Small intestine (tissue), 7 donors: ENCODE measurements at regions not wholly inside any gene's neighbourhood (a gene's known extent, or its start where the extent isn't known, plus 50 kb on each side); places are given as distances from the start of the nearest gene placed in this dataset.

Experiments used
- DNase-seq, 2 donors: peaks; one replicate each; pipeline versions ENCODE4 v3.0.0 to v3.0.0-alpha.2; 2013
- FAIRE-seq: peaks from 2 replicates; lab custom pipeline; 2012; peaks lifted over from hg19 to GRCh38; lab: Jason Lieb, UNC
- H3K27ac ChIP-seq, 3 donors: one replicate each; pipeline ENCODE4 v1.5.1; 2013; ENCODE audit warnings: low read length in 2 of 3, mild to moderate bottlenecking in 2 of 3, control low read depth in 1 of 3, inconsistent platforms in 1 of 3, low read depth in 1 of 3, moderate library complexity in 1 of 3
- H3K27me3 ChIP-seq, 3 donors: one replicate each; pipeline ENCODE4 v1.6.1; 2013; ENCODE audit warnings: low read length in 3 of 3, inconsistent platforms in 1 of 3; ENCODE audit not compliant: control insufficient read depth in 3 of 3, insufficient read depth in 3 of 3
- H3K36me3 ChIP-seq, 3 donors: one replicate each; pipeline ENCODE4 v1.6.1; 2013; ENCODE audit warnings: low read length in 3 of 3, inconsistent platforms in 1 of 3, low read depth in 1 of 3, mild to moderate bottlenecking in 1 of 3, moderate library complexity in 1 of 3; ENCODE audit not compliant: control insufficient read depth in 3 of 3, insufficient read depth in 2 of 3
- H3K4me1 ChIP-seq, 3 donors: one replicate each; pipeline ENCODE4 v1.6.1; 2013; ENCODE audit warnings: low read length in 2 of 3, inconsistent platforms in 1 of 3, low read depth in 1 of 3, mild to moderate bottlenecking in 1 of 3, moderate library complexity in 1 of 3; ENCODE audit not compliant: control insufficient read depth in 3 of 3, insufficient read depth in 2 of 3
- H3K4me3 ChIP-seq, 3 donors: one replicate each; pipeline ENCODE4 v1.5.1; 2013; ENCODE audit warnings: low read length in 3 of 3, control low read depth in 1 of 3, inconsistent platforms in 1 of 3, low read depth in 1 of 3, mild to moderate bottlenecking in 1 of 3, moderate library complexity in 1 of 3
- H3K9me3 ChIP-seq, 2 donors: one replicate each; pipeline ENCODE4 v1.6.1; 2013; ENCODE audit warnings: low read depth in 1 of 2, low read length in 1 of 2; ENCODE audit not compliant: control insufficient read depth in 2 of 2, insufficient read depth in 1 of 2
- WGBS, 3 donors: extraction: QIAGEN DNeasy Blood & Tissue Kit; methylation state at CpG; one replicate each; pipeline ENCODE4 v1.1.7; 2013; 5-methylcytosine and 5-hydroxymethylcytosine counted together
- donor health status: healthy with polysubstance abuse.
- donor health status: control.
- donor health status: control.
- donor health status: Bipolar disorder and iron deficiency.
- donor health status: healthy.

DNA sequence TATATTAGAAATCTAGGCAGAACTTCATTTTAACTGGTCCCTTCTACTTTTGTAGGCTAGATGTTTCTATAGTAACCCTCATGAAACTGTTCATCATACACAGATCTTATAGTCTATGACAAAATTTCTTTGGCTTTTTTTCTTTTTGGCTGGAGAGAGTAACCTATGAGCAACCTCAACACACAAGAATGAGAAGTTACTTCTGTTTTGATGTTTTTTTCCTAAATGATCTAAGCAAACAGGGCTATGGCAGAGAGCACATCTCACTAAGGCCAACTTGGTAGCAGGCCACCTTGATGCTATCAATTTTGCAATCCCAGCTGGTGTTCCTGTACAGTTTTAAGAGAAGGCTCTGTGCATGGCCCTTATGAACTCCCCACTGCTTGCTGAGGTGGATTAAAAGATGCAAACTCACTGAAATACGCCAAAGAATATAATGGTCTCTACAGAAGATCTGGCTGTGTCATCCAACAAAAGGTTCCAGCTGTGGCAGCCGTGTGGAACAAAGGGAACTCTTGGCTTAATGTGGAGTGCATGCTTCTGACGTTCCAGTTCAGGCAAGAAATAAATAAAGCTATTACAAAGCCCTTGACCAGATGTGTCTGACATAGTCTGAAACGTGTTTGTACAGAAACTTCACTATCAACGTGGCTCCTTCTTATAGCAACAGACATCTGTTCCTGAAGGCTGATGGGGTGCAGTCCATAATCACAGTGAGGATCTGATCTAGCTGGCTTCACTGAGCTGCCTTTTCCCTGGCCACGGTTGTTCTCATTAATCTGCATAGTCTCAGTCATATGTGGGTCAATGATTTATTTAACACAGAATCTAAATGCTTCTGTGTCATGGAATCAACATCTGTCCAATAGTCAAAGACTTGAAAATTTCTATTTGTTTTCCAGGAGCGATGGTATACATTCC, 481.1 kb downstream of the BMP2 start:
- no peaks in the 10 kb centered on the region for H3K9me3 ChIP-seq
- DNase-seq (no peak), FAIRE-seq (no peak)
- no peak overlapping the region for H3K27ac ChIP-seq
- H3K36me3 ChIP-seq = no peaks in the 10 kb centered on the region
- H3K4me1 ChIP-seq = no peaks in the 10 kb centered on the region
- no peaks in the 10 kb centered on the region for H3K27me3 ChIP-seq
- no peak overlapping the region for H3K4me3 ChIP-seq
- WGBS, 3 donors = 50 to 57% (median 55%) methylated on average over 7 of the region's 7 CpGs

DNA sequence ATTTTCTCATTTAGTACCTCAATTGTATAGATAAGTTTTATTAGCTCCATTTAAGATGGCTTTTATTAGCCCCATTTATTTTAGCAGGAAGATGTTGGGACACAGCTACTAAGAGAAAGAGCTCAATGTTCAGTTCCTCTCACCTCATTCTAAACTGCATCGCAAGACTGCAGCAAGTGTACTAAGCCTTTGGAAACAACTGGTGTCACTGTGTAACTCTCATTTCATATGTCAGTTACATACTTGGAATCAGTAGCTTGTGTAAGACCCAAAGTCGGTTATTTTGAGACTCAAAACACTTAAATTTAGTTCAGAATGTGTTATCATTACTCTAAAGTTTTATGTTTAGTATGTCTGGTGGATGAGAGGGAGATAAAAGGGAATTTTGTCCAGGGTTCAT, 482.9 kb downstream of the BMP2 start:
- no peak overlapping the region for H3K27ac ChIP-seq
- DNase-seq (no peak), FAIRE-seq (no peak)
- WGBS, 3 donors = 68 to 79% (median 69%) methylated on average over 2 of the region's 2 CpGs
- H3K36me3 ChIP-seq = no peaks in the 10 kb centered on the region
- no peaks in the 10 kb centered on the region for H3K9me3 ChIP-seq
- no peaks in the 10 kb centered on the region for H3K27me3 ChIP-seq
- H3K4me3 ChIP-seq = no peak overlapping the region
- no peaks in the 10 kb centered on the region for H3K4me1 ChIP-seq

DNA sequence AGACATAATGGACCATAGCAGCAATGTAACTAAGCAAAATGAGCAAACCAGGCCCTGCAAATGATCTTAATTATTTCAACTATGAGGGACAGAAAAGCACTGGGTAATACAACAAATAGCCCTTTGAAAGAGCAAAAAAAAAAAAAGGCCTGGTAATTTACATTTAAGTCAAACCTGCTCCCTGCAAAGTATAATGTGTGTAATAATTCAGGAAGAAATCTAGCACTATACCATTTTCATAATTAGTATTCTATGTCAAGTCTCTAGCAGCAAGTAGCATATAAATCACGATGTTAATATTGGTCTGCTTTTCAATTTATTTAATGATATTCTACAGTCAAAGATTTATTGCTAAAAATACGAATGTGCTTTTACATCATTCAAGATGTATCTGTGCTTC, 489.6 kb downstream of the BMP2 start:
- Histone ChIP-seq H3K4me3 (no peak overlapping the region), H3K36me3 (no peaks in the 10 kb centered on the region), H3K27ac (no peak overlapping the region), H3K27me3 (no peaks in the 10 kb centered on the region), H3K9me3 (peaks cover 0 to 2% of the 10 kb centered on the region in 2 donors), H3K4me1 (no peaks in the 10 kb centered on the region)
- FAIRE-seq = no peak
- 67 to 78% (median 75%) methylated on average over 2 of the region's 2 CpGs for WGBS, 3 donors
- DNase-seq = no peak

DNA sequence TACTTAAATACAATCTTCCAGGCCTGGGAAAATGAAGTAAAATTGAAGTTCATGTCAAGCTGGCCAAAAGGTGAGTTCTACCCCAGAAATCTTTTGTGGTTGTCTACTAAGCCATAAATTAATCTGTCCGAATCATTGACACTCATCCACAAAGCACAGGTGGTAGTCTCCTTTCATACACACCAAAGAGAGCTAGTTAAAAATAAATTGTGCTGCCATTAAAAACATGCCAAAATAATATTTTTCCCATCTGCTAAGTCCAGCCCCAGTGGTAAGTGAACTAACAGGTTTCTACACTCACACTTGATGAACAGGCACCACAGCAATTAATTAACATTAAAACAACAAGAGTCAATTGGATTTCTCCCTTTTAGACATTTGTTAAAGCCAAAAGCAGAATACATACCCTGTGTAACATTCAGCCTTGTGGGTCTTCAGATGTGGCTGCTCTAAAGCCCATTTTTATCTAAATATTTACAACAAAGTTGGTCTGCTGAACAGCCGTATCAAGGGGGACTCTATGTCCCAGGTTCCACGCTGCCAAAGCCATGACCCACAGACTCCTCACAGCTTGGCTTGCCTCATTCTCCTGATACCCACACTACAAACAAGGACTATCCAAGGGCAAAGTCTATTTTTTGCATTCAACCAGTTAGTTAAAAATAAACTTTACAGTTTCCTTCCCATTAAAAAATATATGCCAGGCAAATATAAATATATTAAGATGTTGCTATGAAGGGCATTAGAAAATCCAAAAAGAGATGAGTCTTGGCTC, 490.4 kb downstream of the BMP2 start:
- Histone ChIP-seq H3K4me1 (no peaks in the 10 kb centered on the region), H3K9me3 (peaks cover 0 to 2% of the 10 kb centered on the region in 2 donors), H3K27ac (no peak overlapping the region), H3K4me3 (no peak overlapping the region), H3K36me3 (no peaks in the 10 kb centered on the region), H3K27me3 (no peaks in the 10 kb centered on the region)
- DNase-seq = peak in 1 of 2 donors; percentile 28
- WGBS, 3 donors = 42 to 67% (median 65%) methylated on average over 3 of the region's 3 CpGs
- FAIRE-seq = no peak

DNA sequence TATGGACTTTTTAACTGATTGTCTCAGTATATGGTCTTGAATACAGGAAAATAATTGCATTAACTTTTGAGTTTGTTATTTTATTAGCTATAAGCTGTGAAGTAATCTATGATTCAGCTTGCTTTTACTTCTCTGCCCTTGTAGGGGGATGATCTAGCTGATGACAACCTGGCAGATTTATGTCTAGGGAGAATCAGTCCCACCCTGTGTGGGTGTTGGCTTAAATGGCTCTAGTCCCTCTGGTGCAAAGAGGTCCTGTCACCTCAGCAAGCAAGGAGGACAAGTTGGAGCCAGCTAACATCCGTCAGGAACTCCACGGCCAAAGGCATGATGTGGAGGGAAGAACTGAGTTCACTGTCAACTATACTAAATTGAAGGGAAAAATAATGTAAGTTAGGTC, 495.3 kb downstream of the BMP2 start:
- DNase-seq (no peak), FAIRE-seq (no peak)
- 90 to 96% (median 91%) methylated on average over 2 of the region's 2 CpGs for WGBS, 3 donors
- H3K36me3 ChIP-seq = no peaks in the 10 kb centered on the region
- no peak overlapping the region for H3K4me3 ChIP-seq
- H3K4me1 ChIP-seq = no peaks in the 10 kb centered on the region
- H3K27me3 ChIP-seq = no peaks in the 10 kb centered on the region
- peaks cover 0 to 2% of the 10 kb centered on the region in 2 donors for H3K9me3 ChIP-seq
- no peak overlapping the region for H3K27ac ChIP-seq

DNA sequence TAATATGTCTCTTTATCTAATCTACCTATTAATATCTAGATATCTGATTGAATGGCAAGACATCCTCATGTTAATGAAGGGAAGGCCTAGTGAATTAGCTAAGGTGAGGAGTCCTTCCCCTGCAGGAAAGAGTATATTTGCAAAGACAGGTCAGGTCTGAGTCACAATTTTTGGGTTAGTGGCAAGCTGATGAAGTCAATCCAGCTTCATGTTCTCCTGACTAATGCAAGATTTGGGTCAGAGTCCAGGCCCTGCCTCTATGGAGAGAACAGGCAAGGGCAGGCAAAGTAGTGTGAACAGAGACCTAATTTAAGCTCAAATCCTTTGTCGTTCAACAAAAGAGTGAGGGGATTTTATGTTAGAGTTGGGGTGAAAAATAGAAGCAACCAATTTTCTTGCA, 496.7 kb downstream of the BMP2 start:
- Histone ChIP-seq H3K9me3 (peaks cover 0 to 2% of the 10 kb centered on the region in 2 donors), H3K4me3 (no peak overlapping the region), H3K27me3 (no peaks in the 10 kb centered on the region), H3K36me3 (no peaks in the 10 kb centered on the region), H3K27ac (no peak overlapping the region), H3K4me1 (no peaks in the 10 kb centered on the region)
- WGBS, 3 donors = 76 to 88% (median 82%) methylated on average over 1 of the region's 1 CpG
- no peak for DNase-seq
- FAIRE-seq = no peak

DNA sequence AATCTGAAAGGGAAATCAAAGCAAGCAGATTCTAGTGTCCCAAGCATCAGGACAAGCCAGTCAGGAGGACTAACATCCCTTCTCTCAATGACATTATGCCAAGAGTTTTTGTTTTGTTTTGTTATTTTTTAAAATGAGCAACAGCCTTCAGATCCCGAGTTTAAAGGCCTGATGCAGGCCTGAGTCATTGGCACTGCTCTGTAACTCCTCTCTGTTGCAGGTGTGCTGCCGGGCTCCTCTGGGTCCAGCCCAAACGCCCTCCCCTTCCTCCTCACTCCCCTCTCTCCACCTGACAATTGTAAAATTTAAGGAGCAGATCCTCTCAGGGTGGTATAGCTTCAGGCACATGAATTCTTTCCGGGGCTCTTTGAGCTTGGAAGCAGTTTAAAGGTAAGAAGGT, 502.0 kb downstream of the BMP2 start:
- Histone ChIP-seq H3K4me3 (no peak overlapping the region), H3K27me3 (no peaks in the 10 kb centered on the region), H3K4me1 (no peaks in the 10 kb centered on the region), H3K9me3 (no peaks in the 10 kb centered on the region), H3K36me3 (no peaks in the 10 kb centered on the region), H3K27ac (no peak overlapping the region)
- WGBS, 3 donors = 44 to 47% (median 45%) methylated on average over 4 of the region's 4 CpGs
- DNase-seq = no peak
- no peak for FAIRE-seq

DNA sequence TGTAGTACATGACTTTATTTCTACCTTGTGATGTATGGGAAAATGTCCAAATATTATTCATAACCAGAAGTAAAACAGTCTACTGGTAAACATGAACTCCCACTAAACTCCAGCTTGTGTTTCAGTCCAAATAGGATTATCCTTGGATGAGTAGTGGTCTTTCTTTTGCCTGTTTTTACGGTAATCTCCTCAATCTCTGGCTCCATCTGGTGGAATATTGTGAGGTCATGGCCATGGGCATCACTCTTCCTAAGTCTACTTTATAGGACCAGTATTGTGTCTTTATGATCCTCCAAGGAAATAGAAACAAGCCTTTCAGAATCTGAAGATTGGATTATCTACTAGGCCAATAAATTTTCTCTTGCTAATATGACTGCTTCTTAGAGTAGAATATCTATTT, 505.0 kb downstream of the BMP2 start:
- H3K36me3 ChIP-seq = no peaks in the 10 kb centered on the region
- 49 to 67% (median 55%) methylated on average over 1 of the region's 1 CpG for WGBS, 3 donors
- no peak for FAIRE-seq

More for the DNA sequence above, 505.0 kb downstream of the BMP2 start:
- no peak overlapping the region for H3K27ac ChIP-seq
- H3K9me3 ChIP-seq = no peaks in the 10 kb centered on the region
- no peak overlapping the region for H3K4me3 ChIP-seq
- no peak for DNase-seq
- H3K27me3 ChIP-seq = no peaks in the 10 kb centered on the region
- H3K4me1 ChIP-seq = no peaks in the 10 kb centered on the region
